ENCODE measurements at regions not wholly inside any gene's neighbourhood (a gene's known extent, or its start where the extent isn't known, plus 50 kb on each side); places are given as distances from the start of the nearest gene placed in this dataset.

DNA sequence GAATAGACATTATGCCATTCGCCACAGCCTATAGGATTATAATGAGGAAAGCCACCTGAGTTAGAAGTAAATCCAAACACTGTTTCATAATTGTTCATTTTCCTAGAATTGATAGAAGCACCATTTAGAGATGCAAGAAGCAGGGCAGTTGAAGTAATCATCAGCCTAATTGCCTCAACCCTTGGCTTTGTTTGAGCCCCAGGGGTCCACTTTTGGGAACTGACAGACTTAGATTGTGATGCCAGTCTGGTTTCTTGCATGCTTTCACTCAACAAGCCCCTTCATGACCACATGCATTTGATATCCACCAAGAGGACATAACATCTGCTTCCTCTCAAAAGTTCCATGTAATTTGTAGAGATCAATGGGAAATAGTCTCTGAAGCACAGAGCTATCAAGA is 97.2 kb upstream of the COL8A1 start:
- DNase-seq: no peak

DNA sequence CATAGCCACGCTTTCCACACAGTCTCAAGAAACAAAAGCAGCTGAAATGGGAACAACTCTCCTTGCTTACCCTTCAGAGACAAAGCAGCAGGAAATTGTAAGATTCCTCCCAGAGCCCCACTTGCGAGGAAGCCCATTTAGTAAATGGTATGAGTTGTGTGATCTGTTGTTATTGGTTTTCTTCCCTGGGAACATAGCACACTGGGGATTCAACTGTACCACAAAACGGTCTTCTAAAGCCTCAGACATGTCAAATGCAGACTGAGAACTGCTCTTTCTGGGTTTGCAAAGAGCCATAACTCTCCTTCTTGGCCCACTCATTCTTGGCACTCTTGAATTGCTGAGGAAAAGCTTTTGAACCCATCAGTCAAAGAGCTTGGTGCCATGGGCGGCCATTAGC is 101.0 kb upstream of the COL8A1 start:
- DNase-seq: no peak

DNA sequence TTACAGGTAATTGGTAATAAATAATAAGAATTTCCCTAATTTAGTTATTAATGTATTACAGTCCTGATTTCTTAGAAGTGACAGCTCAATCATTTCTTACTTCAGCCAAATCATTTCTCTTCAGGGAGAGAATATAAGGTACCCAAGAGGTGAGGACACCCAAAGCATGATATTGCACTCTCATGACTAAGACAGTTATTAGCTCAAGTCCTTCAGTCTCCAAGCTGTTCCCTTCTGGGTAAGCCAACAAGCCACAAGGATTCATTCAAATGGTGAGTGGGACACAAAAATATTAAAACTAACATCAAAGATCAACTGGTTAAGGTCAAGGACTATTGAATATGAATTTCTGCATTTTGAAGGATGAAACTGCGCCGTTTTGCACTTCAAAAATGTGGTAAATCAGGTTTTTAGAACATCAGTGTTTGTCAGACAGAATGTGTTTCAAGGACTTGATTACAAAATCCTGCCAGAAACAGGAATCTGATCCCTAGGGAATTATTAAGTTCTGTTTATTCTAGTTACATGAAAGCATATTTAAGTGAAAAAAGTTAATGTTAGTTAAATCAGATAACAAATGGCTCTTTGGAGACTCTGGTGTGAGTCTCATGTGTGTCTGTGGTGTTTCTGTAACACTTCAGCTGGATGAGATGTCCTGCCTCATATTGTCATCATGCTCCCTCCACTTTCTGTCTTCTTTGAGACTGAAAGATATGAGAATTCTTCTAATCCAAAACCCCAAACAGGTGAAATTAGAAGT is 101.7 kb upstream of the COL8A1 start:
- no peak for DNase-seq

DNA sequence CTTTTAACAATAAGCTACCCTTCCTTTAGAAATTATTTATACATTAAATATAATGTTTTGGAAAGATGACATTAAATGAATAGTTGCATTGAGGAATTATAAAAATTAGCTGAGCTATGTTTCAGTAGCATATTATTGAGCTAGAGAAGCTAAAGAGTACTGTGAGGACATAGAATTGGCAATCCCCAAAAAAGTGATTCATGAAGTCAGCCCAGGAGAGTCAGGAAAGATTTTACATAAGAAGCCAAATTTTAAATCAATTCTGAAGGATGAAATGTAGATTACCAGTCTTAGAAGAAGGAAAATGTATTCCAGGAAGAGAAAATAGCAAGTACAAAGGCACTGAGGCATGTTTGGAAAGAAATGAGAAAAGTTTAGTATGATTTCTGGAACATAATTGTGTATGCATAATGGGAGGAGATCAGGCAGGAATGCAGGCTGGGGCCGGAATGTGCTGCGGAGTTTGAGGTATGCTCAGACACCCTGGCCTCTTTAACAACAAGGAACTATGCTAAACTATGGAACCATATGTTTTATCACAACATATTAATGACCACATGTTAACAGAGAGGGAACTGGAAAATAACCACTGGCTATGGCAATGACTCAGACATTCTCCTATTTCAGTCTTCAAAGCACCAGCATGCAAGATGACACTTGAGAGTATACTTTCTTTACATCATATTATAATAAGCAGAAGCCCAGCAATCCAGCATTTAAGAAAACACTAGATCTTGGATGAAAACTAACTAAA is 103.3 kb upstream of the COL8A1 start:
- DNase-seq: no peak

DNA sequence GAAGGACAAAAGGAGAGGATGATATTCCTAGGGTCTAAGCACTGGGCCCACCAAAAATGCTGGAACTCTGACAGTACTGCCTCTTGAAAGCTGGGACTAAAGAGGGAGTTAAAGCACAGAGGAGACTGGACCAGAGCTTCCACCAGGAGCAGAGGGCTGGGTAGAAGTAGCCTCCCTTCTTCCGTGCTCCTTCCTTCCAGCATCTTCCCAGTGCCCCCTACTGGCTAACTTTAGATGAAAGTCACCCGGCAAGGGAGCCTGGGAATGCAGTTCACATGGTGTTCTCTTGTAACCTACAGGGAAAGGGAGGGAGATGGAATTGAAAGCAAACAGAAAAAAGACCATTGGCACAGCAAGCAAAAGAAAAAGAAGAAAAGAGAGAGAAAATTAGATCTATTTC is 106.1 kb upstream of the COL8A1 start:
- DNase-seq: peak; percentile 5 to 15

DNA sequence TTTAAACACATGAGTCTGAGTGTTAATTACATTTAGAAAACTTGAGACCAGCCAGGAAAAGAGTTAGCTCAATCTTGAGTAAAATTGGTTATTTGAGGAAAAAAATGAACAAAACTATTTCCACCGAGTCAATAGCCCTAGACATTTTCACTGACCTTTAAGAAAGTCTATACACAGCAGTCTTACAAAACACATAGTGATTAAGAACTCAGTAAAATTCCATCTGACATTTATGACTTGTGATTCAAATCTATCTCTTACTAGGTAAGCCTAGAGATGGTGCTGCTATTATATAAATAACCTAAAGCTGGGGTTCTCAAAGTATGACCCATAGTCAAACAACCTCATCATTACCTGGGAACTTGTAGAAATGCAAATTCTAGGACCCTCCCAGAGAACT is 109.1 kb upstream of the COL8A1 start:
- no peak for DNase-seq

DNA sequence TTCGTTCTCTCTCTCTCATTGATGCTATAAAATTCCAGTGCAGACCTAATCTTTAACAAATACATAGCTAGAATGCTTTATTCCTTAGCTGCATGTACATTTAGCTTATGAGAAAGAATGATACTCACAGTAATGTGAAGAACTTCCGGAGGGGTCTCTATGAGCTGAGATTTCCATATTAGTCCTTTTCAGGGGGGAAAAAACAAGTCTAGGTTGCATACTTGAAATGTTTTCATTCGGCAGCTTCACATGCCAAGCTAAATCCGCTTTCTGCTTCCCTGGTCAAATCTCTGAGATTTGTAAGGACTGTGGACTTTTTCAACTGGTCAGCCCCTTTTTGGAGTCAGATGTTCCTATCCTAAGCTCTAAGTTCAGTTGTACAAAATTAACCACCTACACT is 111.5 kb upstream of the COL8A1 start:
- no peak for DNase-seq

DNA sequence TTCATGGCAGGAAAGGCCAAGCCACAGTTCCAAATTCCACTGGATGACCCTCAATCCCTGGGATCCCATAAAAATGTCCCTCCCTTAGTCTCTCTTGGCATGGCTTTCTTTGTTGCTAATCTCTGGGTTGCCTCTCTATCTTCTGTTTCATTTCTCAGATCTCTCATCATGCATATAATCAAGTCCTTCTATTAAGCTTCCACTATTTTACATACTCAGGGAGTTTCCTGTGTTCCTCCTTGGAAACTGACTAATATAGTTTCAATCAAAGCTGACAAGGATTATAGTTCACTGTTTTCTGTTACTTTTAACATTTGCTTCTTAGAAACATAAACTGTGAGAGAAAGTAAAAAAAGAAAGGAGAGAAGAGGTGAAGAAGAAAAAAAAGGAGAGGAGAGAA is 113.8 kb upstream of the COL8A1 start:
- DNase-seq: no peak

DNA sequence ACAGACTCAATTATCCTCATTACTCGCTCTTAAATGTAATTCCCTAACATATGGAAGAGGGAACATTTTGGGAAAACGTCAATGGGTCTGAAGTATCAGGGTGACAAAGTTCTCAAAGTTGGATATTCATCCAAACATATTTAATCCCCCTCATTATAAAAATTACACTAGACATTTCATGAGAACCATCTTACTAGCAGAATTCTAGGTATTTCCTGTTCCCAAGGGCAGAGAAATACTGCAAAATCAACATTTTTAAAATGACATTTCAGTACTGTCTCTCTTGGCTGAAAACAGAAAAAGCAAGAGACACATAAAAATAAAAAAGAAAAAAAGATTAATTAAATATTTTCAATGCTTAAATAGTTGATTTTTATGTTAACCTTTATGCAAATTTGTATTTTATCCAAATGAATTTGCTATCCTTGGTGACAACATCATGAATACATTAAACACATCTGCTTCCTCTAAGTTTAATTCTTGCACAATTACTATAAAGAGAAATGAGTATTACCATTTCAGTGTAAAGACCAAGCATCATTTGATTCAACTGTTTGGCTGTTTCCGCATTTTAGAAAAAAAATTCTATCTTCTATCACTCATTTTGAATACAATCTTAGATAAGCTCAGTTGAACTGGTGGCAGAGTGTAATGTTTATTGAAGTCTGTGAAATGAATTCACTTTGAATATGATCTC is 114.8 kb upstream of the COL8A1 start:
- no peak for DNase-seq

DNA sequence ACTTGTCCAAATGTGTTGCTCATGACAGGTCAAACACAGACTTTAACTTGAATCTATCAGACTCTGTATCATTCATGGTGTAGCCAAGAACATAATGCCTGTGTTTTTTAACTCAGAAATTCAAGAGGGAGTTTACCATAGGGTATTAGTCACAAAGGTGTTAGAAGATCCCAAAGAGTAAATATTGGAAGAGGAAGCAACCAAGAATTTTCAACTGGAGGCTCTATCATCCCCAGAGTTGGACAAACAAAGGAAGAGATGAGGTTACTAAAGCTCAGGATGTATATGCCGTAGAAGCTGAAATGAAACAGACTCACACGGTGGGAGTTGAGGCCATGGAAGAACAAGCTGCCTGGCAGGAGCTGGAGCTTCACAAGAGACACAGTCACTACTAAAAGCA is 116.2 kb upstream of the COL8A1 start:
- DNase-seq: no peak

DNA sequence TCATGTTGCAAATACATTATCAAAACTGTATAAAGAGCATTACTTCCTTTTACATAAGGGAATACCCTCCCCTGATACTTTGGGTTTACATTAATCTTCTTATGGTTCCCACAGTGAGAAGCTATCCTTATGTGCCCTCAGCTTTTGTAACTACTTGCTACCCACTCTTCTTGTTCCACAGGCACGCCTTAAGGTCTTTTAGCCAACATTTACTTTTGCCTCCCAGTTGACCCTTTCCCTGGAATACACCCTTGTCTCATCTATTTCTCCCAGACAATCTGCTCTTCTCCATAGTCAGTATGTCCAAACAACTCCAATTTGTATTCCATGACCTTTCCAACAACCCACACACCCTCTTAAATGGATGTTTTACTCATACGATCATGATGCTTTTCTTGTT is 116.8 kb upstream of the COL8A1 start:
- DNase-seq: no peak

DNA sequence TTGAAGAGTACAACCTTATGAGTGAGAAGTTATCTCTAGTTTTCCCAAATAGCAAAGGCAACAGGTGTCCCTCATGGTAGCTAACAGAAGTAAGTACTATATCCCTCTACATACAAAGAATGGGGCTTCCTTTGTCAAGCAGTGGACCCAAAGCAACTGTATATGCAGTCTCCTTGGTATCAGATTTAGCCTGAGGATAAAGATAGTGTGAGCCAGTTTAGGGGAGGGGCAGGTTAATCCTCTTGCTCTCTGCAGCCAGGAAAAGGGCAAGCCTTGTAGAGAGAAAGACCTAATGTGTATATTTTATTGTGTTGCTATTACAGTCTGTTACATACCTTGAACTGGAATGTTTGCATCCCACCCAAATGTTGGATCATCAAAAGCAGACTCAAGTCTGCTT is 117.9 kb upstream of the COL8A1 start:
- no peak for DNase-seq

DNA sequence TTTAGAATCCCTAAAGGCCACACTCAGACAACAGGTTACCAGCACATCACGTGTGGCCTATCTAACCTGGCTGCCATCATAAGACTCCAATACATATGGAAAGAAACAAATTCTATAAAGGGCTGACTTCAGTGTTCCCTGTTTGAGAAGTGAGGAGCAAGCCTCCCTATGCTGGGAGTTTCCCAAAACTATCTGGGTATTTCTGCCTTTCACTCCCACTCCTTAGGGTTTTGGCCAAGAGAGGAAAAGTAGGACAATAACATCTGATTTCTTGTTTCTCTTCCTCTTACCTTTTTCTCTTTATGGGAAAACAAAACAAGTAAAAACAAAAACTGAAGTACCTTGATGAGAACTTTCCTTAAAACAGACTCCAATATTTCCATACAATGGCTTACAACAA is 121.5 kb upstream of the COL8A1 start:
- no peak for DNase-seq

DNA sequence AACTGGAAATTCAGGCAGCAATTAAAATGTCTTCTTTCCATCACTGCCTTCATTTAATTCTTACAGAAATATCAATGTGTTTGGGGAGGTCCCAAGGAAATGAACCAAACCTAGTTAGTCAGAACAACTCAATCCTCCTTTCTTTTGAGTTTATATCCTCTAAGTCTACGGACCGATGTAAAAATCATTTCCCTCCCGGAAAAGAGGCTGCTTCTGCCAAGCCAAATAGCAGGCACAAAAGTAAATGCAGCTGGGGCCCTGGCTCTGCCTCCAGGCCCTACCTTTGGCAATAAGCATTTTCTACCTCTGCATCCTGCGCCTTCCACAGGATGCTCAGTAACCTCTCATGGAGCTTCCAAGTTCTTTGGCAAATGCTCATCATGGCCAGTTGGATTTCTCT is 122.5 kb upstream of the COL8A1 start:
- DNase-seq: no peak

DNA sequence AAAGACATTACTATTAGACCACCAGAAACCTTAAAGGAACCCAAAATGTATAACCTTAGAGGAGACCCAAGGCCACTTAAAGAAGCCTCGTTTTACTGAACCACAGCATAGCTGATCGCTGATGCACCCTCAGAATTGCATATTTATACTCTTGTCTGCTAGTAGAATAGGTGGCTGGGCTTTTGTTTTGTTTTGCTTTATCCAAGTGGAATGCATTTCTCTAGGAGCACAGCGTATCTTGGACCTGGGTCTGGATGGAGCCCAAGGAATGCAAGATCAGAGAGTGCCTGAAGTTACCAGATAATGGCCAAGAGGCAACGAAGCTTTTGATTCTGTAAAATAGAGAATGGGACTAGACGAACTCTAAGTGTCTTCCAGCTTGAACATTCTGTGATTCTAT is 129.2 kb upstream of the COL8A1 start:
- no peak for DNase-seq

DNA sequence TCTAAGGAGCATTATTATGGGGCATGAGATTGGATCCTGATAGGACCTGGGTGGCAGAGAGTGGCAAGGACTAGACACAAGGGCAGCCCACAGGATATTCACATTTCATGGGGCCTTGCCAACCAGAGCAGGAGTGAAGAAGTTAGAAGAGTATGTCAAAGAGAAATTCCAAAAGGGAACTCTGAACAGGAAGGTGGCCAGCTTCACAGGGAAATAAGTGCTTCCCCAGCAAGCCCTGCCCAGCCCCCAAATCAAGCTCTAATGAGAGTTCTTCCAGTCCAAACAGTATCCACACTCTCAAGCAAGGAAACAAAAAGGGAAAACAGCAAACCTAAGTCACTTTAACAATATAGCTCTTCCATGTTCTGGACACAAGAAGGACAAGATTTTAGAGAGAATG is 130.2 kb upstream of the COL8A1 start:
- no peak for DNase-seq

DNA sequence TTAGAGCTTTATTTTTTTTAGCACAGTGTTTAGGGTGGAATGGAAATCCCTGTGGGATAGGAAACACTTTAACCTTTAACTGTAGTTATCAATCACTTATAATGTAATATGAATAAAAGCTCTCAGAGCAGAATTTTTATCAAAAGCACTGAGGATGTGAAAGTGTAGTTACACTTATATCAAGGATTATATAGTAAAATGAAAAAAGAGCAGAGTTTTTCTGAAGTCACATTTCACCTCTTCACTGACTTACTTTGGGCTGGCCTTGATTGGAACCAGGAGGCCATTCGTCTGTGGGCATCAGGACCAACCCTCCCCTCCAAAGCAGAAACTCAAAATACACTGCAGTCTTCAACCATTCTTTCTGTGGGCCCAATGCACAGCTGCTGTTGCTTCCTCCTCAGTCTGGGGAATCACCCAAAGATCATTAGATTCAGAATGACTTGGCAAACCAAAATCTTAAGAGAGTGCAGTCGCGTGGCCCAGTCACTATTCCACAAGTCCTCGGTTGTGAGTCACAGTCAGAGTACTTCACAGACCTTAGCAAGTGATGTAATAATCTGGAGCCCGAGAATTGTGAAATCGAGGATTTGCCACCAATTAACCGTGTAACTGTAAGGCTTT is 132.6 kb upstream of the COL8A1 start:
- DNase-seq: peak; percentile 10 to 32

DNA sequence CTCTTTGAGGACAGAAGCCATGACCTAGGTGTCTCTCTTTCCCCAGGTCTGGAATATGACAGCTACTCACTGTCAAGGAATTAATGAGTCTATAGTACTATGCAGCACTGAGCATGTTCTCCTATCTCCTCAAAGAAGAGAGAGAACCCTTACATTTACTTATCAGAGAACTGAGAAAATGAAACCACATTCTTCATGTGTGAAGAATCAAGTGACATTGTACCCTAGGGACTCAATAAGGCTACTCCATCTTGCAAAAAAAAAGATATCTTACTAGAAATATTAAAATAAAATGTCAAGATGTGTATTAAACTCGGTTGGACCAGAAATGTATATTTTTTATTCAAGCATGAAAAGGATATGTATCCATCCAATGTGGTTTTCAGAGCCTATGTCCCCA is 133.2 kb upstream of the COL8A1 start:
- DNase-seq: no peak

DNA sequence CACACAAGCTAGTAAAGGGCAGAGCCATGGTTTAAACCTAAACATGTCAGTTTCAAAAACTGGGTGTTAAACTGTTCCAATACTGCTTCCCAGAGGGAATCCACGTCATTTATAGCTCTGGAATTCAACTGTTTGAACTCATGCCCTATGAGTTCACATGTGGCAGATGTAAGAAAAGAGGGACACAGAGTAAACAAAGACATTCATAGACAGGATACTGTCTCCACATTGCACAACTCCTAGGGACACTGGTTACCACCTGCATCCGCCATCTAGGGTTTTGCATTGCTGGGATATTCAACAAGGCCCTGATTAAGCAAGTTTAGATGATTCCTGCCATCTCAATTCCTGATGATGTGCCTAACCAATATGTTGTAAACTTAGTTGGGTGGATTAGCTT is 134.1 kb upstream of the COL8A1 start:
- no peak for DNase-seq

DNA sequence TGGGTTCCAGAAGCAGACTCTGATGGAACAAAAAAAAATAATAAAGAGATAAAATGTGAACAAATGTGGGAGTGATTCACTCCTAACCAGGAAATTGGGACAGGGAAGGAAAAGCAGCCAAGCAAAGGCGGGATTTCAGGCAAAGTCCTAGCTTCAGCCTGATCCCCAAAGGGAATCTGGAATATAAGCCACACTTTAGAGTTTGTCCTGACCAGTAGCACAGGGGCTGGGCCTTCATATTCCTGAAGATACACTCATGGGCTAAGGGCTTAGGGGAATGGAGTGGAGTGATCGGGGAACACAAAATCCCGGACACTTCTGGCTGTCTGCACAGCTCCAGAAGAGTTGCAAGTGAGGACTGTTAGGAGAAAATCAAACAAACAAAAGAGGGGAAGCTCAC is 135.0 kb upstream of the COL8A1 start:
- DNase-seq: no peak

DNA sequence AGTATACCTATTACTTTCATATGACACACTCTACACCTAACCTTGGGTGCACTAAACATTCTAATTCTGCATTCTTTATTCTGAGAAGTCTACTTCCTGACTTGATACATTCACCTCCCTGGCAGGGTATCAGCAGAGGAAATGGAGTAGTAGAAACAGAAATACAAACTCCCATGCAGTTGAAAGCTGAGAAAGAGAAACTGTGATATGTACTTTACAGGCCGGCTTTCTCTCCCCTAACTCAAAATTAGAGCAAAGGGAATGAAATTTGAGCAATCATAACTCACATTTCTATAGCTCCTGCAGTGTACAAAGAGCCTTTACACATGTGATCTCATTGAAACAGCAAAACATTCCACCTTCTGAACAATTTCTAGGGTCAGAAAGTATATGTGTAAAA is 135.5 kb upstream of the COL8A1 start:
- DNase-seq: no peak

DNA sequence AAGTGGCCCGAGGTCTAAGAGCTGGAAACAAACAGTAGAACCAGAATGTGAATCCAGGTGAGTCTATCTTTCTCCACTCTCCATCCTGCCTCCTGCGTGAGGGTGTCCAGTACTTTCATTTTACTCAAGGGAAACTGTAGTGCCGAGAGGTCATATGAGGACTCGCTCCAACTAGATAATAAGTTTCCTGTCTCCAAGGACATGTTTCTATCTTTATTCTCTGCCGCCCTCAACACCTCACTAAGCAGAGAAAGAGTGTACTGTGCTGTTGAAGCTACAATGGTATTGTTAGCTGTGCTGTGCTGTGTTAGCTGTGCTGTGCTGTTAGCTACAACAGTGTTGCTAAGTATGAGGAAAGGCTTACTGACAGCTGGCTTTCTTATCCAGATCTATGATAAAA is 137.9 kb upstream of the COL8A1 start:
- DNase-seq: no peak
